ENCODE measurements at regions not wholly inside any gene's neighbourhood (a gene's known extent, or its start where the extent isn't known, plus 50 kb on each side); places are given as distances from the start of the nearest gene placed in this dataset.
"Not testable (repeated sequence)": the region's sequence is repeated elsewhere in the genome, so short reads cannot be mapped to it uniquely, and the experiment has no call there.

- no peak for DNase-seq
These were observed 397.5 kb upstream of the PRKCQ start for GRCh38 chr10:6977398-6978186.

DNA sequence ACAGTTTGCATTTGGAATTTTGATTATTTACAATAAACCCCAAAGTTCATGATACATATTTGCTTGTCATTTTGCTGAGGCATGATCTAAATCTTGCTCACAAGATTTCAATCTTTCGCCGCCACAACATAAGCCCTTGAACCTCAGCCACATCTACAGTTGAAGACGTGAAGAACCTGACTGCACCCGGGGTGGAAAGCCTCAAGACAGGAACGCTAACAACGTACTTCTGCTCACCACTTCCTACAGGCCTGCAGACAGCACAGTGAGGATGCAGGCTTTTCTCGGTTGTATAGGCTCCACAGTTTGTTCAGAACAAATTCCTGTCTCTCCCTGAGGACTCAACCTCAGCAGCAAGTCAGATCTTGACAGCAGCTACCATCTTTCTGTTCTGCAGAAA, 393.8 kb upstream of the PRKCQ start:
- DNase-seq, result no peak

GRCh38 chr10:6972226-6972625, 392.1 kb upstream of the PRKCQ start:
- DNase-seq, result no peak

DNA sequence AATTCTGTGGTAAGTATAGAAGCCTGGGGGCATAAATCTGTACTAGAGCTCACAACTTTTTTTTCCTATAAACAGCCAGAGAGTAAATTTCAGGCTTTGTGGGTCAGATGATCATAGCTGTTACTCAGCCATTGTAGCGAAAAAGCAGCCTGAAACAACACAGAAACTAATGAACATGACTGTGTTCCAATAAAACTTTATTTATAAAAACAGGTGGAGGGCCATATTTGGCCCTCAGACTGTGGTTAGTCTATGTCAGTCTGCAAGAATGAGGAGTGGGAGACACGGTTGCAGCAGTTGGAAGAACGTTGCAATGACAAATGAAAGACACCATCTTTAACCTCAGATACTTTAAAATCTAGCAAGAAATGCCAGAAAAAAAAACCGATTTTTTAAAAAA, 389.6 kb upstream of the PRKCQ start:
- DNase-seq, result no peak

DNA sequence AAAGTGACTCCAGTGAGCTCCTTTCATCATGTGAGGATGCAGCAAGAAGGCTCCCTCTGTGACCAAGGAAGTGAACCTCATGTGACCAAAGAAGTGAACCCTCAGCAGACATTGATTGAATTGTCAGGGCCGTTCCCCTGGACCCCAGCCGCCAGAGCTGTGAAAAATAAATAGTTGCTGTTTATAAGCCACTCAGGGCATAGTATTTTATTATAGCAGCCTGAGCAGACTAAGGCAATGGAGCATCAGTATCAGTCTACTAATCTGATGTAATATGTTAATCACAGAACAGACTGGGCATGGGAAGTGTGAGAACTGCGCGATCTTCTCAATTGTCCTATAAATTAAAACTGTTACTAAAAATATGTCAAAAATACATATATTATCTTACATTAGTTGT, 384.5 kb upstream of the PRKCQ start:
- DNase-seq, result no peak

DNA sequence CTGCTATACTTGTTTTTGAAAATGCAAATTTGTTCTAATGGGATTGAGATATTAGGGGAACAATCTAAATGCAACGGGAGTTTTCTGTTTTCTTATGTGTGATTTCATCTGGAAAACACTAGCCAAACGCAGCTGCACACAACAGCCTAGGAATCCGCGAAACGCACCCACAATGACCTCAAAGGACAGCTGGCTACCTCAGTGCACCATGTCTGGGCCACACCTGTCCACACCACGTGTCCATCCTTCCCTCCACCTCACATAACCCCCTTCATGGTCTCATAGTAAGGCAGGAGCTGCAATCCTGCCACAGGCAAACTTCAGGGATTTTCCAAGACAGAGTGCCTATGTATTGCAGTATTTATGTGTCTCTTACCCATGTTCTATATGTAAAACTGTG, 382.5 kb upstream of the PRKCQ start:
- DNase-seq, result no peak

DNA sequence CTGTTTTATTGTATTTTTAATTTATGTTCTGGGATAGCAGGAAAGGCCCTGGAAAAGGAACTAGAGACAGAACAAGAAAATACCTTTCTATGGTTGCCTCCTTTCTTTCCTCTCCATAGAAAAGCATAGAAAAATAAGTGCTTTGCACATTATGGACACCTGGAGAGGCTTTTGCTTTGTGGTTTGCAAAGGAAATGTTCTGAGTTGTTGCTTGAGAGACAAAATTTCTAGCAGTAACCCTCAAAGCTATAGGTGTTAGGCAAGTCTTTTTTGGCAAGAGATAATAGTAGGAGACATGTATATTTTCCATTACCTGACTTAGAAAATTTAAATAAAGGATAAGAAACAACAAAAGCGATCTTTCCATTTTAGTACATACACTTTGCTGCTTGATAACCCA, 378.6 kb upstream of the PRKCQ start:
- no peak for DNase-seq

- DNase-seq, result no peak
These were observed 378.2 kb upstream of the PRKCQ start for GRCh38 chr10:6958254-6958653.

DNA sequence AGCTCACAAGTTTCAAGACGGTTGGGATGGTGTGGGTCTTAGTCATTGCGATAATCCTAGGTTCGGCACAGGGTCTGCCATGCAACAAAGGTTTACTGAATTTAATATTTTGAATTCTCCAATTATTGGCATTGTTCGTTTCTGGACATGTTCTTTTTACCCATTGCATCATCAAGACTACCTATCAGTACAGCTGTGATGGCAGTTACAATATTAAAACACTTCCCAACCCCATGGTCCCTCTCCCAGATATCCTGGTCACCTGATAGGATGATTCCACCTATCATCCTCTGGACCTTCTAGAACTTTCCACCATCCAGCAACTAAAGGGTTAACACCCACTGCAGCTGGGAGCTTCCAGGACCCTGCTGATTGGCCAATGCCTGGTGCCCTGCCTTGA, 377.8 kb upstream of the PRKCQ start:
- DNase-seq, result no peak

GRCh38 chr10:6956562-6956961, 376.5 kb upstream of the PRKCQ start:
- DNase-seq, result no peak

DNA sequence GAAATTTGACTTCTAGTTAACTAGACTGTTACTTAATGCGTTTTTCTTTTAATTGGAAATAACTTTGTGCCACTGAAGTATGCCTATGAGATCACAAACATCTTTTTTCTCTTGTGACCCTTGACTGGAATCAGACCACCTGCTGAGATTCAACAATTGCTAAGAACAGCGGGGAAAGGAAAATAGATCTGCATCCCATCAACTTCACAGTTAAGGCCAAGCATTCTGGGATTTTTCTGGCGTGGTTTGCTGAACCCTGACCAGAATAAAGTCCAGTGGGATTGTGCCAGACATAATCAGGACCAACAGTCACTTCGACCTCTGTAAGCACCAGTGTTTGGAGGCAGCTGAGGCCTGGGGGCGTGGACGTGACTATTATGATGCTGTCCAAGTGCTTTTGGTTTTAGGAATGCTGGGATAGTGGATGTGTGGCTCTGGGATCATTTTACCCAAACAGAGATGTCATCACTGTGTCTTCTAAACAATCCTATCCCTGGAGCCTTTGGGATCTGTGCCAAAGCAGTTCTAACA, 373.3 kb upstream of the PRKCQ start:
- DNase-seq, result no peak

DNA sequence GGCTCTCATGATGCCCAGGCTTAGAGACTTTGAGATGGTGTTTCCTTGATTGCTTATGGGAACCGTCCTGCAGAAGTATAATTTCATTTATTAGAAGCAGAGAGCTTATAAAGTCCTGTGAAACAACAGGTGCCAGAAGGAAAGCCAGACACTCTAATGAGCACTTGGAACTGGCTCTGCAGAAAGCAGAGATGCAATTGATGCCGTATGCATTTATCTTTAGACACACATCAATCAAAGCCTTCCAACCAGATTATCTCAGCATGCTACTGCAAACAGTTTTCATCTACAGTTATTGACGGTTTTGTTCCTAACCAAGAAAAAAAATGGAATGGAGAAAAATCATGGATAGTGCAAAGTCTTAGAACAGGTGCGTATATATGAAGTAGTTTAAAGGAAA, 371.7 kb upstream of the PRKCQ start:
- no peak for DNase-seq

DNA sequence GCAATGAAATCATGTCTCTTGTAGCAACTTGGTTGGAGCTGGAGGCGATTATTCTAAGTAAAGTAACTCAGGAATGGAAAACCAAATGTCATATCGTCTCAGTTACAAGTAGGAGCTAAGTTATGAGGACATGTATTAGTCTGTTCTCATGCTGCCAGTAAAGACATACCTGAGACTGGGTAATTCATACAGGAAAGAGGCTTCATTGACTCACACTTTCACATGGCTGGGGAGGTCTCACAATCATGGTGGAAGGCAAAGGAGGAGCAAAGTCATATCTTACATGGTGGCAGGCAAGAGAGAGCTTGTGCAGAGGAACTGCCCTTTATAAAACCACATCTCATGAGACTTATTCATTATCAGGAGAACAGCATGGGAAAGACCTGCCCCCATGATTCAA, 370.1 kb upstream of the PRKCQ start:
- no peak for DNase-seq

DNA sequence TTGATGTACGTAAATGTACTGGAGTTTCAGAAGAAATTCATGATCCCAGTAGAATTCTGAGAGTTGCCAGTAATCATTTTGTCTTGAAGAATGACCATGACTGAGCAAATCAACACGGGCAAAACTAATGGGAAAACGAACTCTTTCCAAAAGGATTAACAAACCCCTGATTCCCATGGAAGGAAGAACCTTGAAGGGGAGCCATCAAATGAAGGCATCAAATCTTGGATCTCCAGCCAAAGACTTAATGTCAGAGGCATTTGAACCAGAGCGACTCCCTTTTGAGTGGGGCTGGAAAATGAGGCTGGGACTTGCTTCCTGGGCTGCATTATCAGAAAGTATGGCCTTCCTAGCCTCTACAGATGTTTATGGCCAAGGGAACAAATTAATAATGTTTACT, 364.4 kb upstream of the PRKCQ start:
- DNase-seq, result no peak

GRCh38 chr10:6938384-6938783, 358.3 kb upstream of the PRKCQ start:
- DNase-seq, result no peak

- no peak for DNase-seq
These were observed 356.9 kb upstream of the PRKCQ start for GRCh38 chr10:6936931-6937330.

DNA sequence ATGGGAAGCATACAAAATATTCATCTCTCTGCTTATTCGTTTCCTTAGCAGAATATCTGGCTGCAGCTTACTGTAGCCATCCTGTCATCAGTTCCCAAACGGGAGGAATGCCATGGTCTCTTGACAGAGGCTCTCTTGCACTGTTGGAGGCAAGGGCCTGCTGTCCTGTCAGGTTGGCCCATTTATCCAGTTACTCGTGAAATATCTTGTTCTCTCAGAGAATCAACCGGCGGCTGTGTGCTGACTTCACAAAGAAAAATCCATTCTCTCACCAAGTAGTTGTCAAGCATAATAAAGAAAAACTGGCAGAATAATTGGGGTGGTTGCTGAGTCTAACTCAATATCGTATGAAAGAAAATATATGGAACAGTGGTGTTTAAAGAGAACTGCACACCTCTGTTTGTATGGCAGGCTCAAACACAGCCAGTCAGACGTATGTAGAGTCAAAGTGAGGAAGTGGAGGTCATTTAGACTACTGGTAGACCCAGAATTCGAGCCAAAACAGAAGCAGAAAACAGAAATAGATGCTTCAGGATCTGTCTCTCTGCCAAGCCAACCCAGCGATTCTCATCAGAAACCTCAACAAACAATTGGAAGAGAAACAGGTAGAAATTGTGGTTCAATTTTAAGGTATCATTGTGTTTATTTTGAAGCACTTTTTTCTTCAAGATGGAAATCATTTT, 349.2 kb upstream of the PRKCQ start:
- no peak for DNase-seq

DNA sequence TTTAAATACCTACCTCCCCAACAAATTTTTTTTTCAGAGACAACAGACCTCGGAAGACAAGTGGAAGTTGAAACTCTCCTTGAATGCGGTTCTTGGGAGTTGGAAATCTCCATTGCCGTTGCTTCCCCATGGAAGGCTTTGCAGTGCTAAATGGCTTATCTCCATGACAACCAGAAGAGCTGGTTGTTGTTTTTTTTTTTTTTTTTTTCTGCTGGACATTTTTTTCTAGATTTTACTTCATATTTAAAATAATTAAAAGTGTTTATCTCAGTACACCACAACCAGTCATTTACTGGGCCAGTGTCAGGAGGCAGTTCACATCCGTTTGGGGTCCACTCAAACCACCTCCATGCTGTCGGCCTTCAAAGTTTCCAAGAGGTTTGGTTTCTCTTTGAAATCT, 348.5 kb upstream of the PRKCQ start:
- DNase-seq, result no peak

DNA sequence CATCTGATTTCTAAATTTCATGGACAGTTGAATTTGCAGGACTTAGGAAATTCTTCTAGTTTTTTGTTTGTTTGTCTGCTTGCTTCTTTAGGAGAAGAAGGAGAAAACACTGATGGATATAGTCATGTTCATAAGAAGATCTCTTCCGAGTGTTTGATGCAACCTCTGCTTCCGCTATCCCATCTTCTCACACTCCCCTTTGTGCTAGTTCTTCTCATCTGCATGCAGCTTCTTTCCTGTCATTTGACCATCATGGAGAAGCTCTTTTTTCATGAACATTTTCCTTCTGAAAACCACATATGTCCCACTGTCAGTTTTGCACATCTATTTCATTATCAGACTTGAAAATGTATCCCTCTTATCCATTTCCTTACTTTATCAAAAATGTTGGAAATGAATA, 346.9 kb upstream of the PRKCQ start:
- no peak for DNase-seq

GRCh38 chr10:6925146-6925545, 345.1 kb upstream of the PRKCQ start:
- no peak for DNase-seq

GRCh38 chr10:6924166-6924565, 344.1 kb upstream of the PRKCQ start:
- DNase-seq, result peak; percentile 16

GRCh38 chr10:6921026-6921425, 340.9 kb upstream of the PRKCQ start:
- not testable (repeated sequence) for DNase-seq

DNA sequence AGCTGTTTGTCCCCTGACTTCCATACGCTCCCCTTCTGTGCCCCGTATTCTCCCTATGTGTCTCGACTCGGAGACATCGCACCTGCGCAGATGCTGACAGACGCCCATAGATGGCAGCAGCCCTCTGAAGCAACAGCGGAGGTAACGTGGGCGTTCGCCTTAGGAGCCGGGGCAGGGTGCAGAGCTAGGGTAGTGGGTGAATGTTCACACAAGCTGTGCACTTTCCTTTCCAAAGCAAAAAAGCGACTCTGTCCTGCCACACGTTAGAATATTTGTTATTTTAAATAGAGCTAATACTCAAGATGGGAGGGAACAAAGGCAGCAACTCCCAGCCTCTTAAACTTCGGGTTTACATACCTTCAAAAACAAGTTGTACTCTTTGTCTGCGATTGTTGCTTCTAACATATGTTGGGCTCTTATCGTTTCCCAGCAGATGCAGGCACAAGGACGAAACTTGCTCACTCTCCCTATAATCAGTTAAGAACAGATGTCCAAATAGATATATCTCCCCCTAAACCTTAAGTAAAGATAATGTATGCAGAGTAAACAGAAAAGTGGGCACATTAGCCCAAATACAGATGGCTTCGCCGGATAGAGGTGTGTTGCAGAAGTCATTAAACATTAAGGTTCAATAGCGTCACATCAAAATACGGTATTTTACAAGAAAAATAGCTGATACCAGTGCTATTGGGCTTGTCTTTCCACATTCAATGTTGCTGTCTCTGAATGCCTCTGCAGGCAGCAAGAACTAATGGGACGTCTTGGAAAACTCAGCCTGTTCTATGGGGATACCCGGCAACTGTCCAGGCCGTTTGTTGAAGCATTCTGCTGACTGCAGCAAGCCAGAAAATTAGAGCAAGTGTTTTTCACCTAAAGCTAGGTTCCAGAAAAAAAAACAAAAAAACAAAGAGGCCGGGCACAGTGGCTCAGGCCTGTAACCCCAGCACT, 340.3 kb upstream of the PRKCQ start:
- no peak for DNase-seq

Measured in NCI-H226 (cell line).